HFF-Myc (cell line): ENCODE measurements at regions not wholly inside any gene's neighbourhood (a gene's known extent, or its start where the extent isn't known, plus 50 kb on each side); places are given as distances from the start of the nearest gene placed in this dataset.

Source experiments
- DNase-seq: peaks from one replicate; pipeline ENCODE4 v3.0.0-alpha.2; 2011; ENCODE audit warnings: low read depth; ENCODE audit errors: extremely low read depth
- H3K4me3 ChIP-seq: replicated peaks from 2 replicates; pipeline ENCODE4 v1.5.1; 2011; ENCODE audit warnings: low read depth, mild to moderate bottlenecking, control low read depth, low read length
- TF ChIP-seq, protein P1 (sequence below): IDR thresholded peaks from 2 replicates; pipeline ENCODE4 v1.5.1; 2012; ENCODE audit warnings: mild to moderate bottlenecking, low read depth, low read length, control low read depth; ENCODE audit errors: missing control alignments

- H3K4me3 ChIP-seq, result no peak overlapping the region
- TF ChIP-seq, protein P1, sequence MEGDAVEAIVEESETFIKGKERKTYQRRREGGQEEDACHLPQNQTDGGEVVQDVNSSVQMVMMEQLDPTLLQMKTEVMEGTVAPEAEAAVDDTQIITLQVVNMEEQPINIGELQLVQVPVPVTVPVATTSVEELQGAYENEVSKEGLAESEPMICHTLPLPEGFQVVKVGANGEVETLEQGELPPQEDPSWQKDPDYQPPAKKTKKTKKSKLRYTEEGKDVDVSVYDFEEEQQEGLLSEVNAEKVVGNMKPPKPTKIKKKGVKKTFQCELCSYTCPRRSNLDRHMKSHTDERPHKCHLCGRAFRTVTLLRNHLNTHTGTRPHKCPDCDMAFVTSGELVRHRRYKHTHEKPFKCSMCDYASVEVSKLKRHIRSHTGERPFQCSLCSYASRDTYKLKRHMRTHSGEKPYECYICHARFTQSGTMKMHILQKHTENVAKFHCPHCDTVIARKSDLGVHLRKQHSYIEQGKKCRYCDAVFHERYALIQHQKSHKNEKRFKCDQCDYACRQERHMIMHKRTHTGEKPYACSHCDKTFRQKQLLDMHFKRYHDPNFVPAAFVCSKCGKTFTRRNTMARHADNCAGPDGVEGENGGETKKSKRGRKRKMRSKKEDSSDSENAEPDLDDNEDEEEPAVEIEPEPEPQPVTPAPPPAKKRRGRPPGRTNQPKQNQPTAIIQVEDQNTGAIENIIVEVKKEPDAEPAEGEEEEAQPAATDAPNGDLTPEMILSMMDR, result no peak
- DNase-seq, result no peak
These were observed 287.9 kb upstream of the GULP1 start for GRCh38 chr2:188003800-188004199.

DNA sequence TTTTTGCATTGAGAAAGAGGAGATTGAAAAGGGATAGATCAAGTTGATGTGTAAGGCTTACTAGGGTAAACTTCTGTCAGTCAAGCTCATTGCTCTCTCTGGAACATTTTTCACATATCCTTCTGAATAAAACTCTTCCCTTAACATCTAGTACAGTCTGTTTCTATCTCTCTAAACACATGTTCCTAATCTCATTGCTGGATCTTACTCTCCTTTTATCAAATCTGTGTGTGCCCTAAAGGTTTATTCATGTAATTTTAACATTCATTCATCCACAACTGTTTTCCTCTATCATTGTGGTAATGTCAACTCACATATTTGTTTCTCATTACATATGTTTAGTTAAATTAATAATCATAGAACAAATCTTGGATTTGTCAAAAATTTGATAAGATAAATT, 277.9 kb upstream of the GULP1 start:
- DNase-seq, result no peak
- TF ChIP-seq, protein P1, result no peak
- no peak overlapping the region for H3K4me3 ChIP-seq

- no peak for DNase-seq
- TF ChIP-seq, protein P1, result no peak
- H3K4me3 ChIP-seq, result no peak overlapping the region
These were observed 274.8 kb upstream of the GULP1 start for GRCh38 chr2:188016917-188017316.

- TF ChIP-seq, protein P1, result no peak
- no peak overlapping the region for H3K4me3 ChIP-seq
- DNase-seq, result no peak
These were observed 269.3 kb upstream of the GULP1 start for GRCh38 chr2:188022389-188022788.

DNA sequence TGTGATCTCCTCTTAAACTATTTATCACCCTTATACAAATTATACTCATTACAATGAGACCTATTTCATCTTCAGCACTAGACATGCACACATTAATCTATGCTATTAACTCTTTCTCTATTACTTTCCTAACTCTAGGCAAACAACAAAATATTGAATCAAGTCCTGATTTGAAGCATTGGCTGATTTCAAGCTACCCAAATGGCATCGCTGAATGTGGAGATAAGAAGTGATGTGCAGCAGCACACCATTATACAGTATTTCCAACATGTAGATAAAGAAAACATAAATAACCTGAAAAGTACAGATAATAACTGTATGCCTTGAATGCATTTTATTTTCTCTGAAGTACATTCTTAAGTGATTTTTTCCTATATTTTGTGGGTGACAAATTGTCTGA, 268.6 kb upstream of the GULP1 start:
- TF ChIP-seq, protein P1, result no peak
- no peak overlapping the region for H3K4me3 ChIP-seq
- no peak for DNase-seq

GRCh38 chr2:188024811-188025210, 266.9 kb upstream of the GULP1 start:
- no peak overlapping the region for H3K4me3 ChIP-seq
- TF ChIP-seq, protein P1, result no peak
- peak; percentile 2 for DNase-seq

DNA sequence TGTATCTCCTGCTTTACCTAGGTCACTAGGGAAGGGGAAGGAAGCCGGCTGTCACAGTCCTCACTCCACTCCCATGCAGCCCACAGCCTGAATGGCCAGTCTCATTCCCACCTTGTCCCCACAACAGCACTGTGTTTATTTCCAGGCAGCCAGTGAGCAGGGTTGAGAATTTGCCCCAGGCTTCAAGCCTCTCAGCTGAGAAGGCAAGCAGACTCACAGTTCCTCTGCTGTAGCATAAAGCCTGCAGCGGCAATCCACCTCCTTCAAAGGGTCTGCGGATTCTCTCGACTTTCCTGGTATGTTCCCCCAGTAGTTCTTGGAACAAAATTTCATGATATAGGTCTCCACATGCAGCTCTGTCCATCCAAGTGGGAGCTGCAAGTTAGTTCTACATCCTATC, 262.9 kb upstream of the GULP1 start:
- TF ChIP-seq, protein P1, result no peak
- H3K4me3 ChIP-seq, result no peak overlapping the region

More for the DNA sequence above, 262.9 kb upstream of the GULP1 start:
- no peak for DNase-seq
